Esophagus muscularis mucosa (tissue), 4 donors: ENCODE measurements at regions not wholly inside any gene's neighbourhood (a gene's known extent, or its start where the extent isn't known, plus 50 kb on each side); places are given as distances from the start of the nearest gene placed in this dataset.

Source experiments
- EP300 ChIP-seq: sonication (generic); formaldehyde crosslinking; IDR thresholded peaks from one replicate; pipeline ENCODE4 v1.6.1; 2017; ENCODE audit warnings: antibody characterized with exemption
- POLR2A ChIP-seq: fragments of 450-650 bp; IDR thresholded peaks from one replicate; pipeline ENCODE4 v1.6.1; 2017; ENCODE audit warnings: antibody characterized with exemption, moderate library complexity, mild to moderate bottlenecking, low read depth
- TF ChIP-seq, protein P1 (sequence below), 3 experiments: fragments of 200-600 bp in 2 of 3; fragments of 450-650 bp in 1 of 3; sonication (generic) in 2 of 3; IDR thresholded peaks; one replicate each; pipeline ENCODE4 v1.5.1; 2017 to 2019; ENCODE audit warnings: antibody characterized with exemption in 3 of 3, mild to moderate bottlenecking in 2 of 3, moderate library complexity in 1 of 3

GRCh38 chr6:6479785-6480184 is 108.7 kb upstream of the LY86 start:
- TF ChIP-seq POLR2A (no peak), EP300 (no peak)
- TF ChIP-seq, protein P1, sequence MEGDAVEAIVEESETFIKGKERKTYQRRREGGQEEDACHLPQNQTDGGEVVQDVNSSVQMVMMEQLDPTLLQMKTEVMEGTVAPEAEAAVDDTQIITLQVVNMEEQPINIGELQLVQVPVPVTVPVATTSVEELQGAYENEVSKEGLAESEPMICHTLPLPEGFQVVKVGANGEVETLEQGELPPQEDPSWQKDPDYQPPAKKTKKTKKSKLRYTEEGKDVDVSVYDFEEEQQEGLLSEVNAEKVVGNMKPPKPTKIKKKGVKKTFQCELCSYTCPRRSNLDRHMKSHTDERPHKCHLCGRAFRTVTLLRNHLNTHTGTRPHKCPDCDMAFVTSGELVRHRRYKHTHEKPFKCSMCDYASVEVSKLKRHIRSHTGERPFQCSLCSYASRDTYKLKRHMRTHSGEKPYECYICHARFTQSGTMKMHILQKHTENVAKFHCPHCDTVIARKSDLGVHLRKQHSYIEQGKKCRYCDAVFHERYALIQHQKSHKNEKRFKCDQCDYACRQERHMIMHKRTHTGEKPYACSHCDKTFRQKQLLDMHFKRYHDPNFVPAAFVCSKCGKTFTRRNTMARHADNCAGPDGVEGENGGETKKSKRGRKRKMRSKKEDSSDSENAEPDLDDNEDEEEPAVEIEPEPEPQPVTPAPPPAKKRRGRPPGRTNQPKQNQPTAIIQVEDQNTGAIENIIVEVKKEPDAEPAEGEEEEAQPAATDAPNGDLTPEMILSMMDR (IDR thresholded peaks at IDR 0.05), result no peak
